ENCODE measurements at regions not wholly inside any gene's neighbourhood (a gene's known extent, or its start where the extent isn't known, plus 50 kb on each side); places are given as distances from the start of the nearest gene placed in this dataset.

- TF ChIP-seq CTCF (IDR thresholded peaks at IDR 0.05) (no peak), ZFX (IDR thresholded peaks at IDR 0.05; ENCODE audit: borderline replicate concordance) (no peak)
Measured at GRCh38 chr15:25065286-25065685, 110.5 kb downstream of the SNRPN start.
